Activated T-helper 1 cell treated with anti-CD3 and anti-CD28 coated beads, Interleukin-12 subunit alpha, Interleukin-12 subunit beta, Interleukin-2, Interleukin-4 antibody, amounts not matched to agents 30 ng/mL and 10 ng/mL and 1 ng/mL, durations not matched to agents 14 hours and 24 hours and 36 hours (primary cell): ENCODE measurements at regions not wholly inside any gene's neighbourhood (a gene's known extent, or its start where the extent isn't known, plus 50 kb on each side); places are given as distances from the start of the nearest gene placed in this dataset.

Experiments used
- DNase-seq: peaks from one replicate; pipeline ENCODE4 v3.0.0; 2021; ENCODE audit warnings: low spot score
- H3K27ac Mint-ChIP-seq: one replicate; pipeline ENCODE4 v1.8.0; 2021; ENCODE audit warnings: mild to moderate bottlenecking, mixed read lengths
- H3K27me3 Mint-ChIP-seq: one replicate; pipeline ENCODE4 v1.8.0; 2022; ENCODE audit warnings: mild to moderate bottlenecking, moderate library complexity, mixed read lengths; ENCODE audit not compliant: insufficient read depth
- H3K36me3 Mint-ChIP-seq: one replicate; pipeline ENCODE4 v1.8.0; 2021; ENCODE audit warnings: low read depth, mixed read lengths
- H3K4me1 Mint-ChIP-seq: one replicate; pipeline ENCODE4 v1.8.0; 2021; ENCODE audit warnings: low read depth, mixed read lengths
- H3K4me3 Mint-ChIP-seq: one replicate; pipeline ENCODE4 v1.8.0; 2021; ENCODE audit warnings: mild to moderate bottlenecking, moderate library complexity, mixed read lengths
- H3K9me3 Mint-ChIP-seq: one replicate; pipeline ENCODE4 v1.8.0; 2021; ENCODE audit warnings: mixed read lengths
- intact Hi-C: fragments of 100-400 bp; cut with micrococcal nuclease; formaldehyde crosslinking; loops from one replicate; pipeline ENCODE4 v1.15.1; 2024

GRCh38 chr22:48039326-48039725 is 1276.9 kb downstream of the TBC1D22A start:
- Mint-ChIP-seq H3K4me1 (no peaks in the 10 kb centered on the region), H3K27ac (no peak overlapping the region), H3K27me3 (peaks cover 4% of the 10 kb centered on the region), H3K9me3 (no peaks in the 10 kb centered on the region), H3K36me3 (no peaks in the 10 kb centered on the region), H3K4me3 (no peak overlapping the region)
- intact Hi-C loops: no loop called here
- DNase-seq: no peak

GRCh38 chr22:48037618-48038017 is 1275.2 kb downstream of the TBC1D22A start:
- no peaks in the 10 kb centered on the region for H3K4me1 Mint-ChIP-seq
- H3K4me3 Mint-ChIP-seq: no peak overlapping the region
- DNase-seq: no peak
- H3K27me3 Mint-ChIP-seq: peaks cover 2% of the 10 kb centered on the region
- intact Hi-C loops: no loop called here
- H3K27ac Mint-ChIP-seq: no peak overlapping the region
- no peaks in the 10 kb centered on the region for H3K36me3 Mint-ChIP-seq
- no peaks in the 10 kb centered on the region for H3K9me3 Mint-ChIP-seq

GRCh38 chr22:48035897-48036296 is 1273.4 kb downstream of the TBC1D22A start:
- no peaks in the 10 kb centered on the region for H3K4me1 Mint-ChIP-seq
- intact Hi-C loops: no loop called here
- H3K27ac Mint-ChIP-seq: no peak overlapping the region

GRCh38 chr22:48031589-48031988 is 1269.1 kb downstream of the TBC1D22A start:
- Mint-ChIP-seq H3K27ac (no peak overlapping the region), H3K4me1 (no peaks in the 10 kb centered on the region), H3K4me3 (no peak overlapping the region), H3K36me3 (no peaks in the 10 kb centered on the region), H3K9me3 (no peaks in the 10 kb centered on the region), H3K27me3 (no peaks in the 10 kb centered on the region)
- intact Hi-C loops: no loop called here
- no peak for DNase-seq

More at GRCh38 chr22:48035897-48036296, 1273.4 kb downstream of the TBC1D22A start:
- Mint-ChIP-seq H3K9me3 (no peaks in the 10 kb centered on the region), H3K27me3 (no peaks in the 10 kb centered on the region), H3K36me3 (no peaks in the 10 kb centered on the region), H3K4me3 (no peak overlapping the region)
- no peak for DNase-seq

- Mint-ChIP-seq H3K27me3 (peaks cover 8% of the 10 kb centered on the region), H3K27ac (no peak overlapping the region), H3K4me1 (no peaks in the 10 kb centered on the region), H3K9me3 (peaks cover 6% of the 10 kb centered on the region), H3K4me3 (no peak overlapping the region), H3K36me3 (no peaks in the 10 kb centered on the region)
- no peak for DNase-seq
- intact Hi-C loops: no loop called here
Measured at GRCh38 chr22:48025096-48025495, 1262.6 kb downstream of the TBC1D22A start.

- no peak overlapping the region for H3K27ac Mint-ChIP-seq
- no peaks in the 10 kb centered on the region for H3K36me3 Mint-ChIP-seq
- no peak overlapping the region for H3K4me3 Mint-ChIP-seq
- intact Hi-C loops: no loop called here
- DNase-seq: no peak
- H3K4me1 Mint-ChIP-seq: no peaks in the 10 kb centered on the region
- peaks cover 22% of the 10 kb centered on the region for H3K9me3 Mint-ChIP-seq
- H3K27me3 Mint-ChIP-seq: peaks cover 8% of the 10 kb centered on the region
Measured at GRCh38 chr22:48021991-48022401, 1259.5 kb downstream of the TBC1D22A start.

- intact Hi-C loops: no loop called here
- Mint-ChIP-seq H3K4me1 (no peaks in the 10 kb centered on the region), H3K27me3 (peaks cover 6% of the 10 kb centered on the region), H3K36me3 (no peaks in the 10 kb centered on the region), H3K4me3 (no peak overlapping the region), H3K27ac (no peak overlapping the region), H3K9me3 (peaks cover 22% of the 10 kb centered on the region)
- DNase-seq: no peak
Measured at GRCh38 chr22:48018346-48018745, 1255.9 kb downstream of the TBC1D22A start.

- Mint-ChIP-seq H3K27me3 (peaks cover 1% of the 10 kb centered on the region), H3K4me3 (no peak overlapping the region)
- no peak for DNase-seq
Measured at GRCh38 chr22:48015701-48016100, 1253.3 kb downstream of the TBC1D22A start.

GRCh38 chr22:48004936-48005335 is 1242.5 kb downstream of the TBC1D22A start:
- Mint-ChIP-seq H3K9me3 (no peaks in the 10 kb centered on the region), H3K27me3 (no peaks in the 10 kb centered on the region), H3K4me1 (no peaks in the 10 kb centered on the region), H3K36me3 (no peaks in the 10 kb centered on the region), H3K4me3 (no peak overlapping the region), H3K27ac (no peak overlapping the region)
- DNase-seq: no peak
- intact Hi-C loops: no loop called here

More at GRCh38 chr22:48015701-48016100, 1253.3 kb downstream of the TBC1D22A start:
- Mint-ChIP-seq H3K27ac (no peak overlapping the region), H3K4me1 (no peaks in the 10 kb centered on the region), H3K9me3 (peaks cover 22% of the 10 kb centered on the region), H3K36me3 (no peaks in the 10 kb centered on the region)
- intact Hi-C loops: no loop called here

GRCh38 chr22:48004038-48004437 is 1241.6 kb downstream of the TBC1D22A start:
- Mint-ChIP-seq H3K9me3 (no peaks in the 10 kb centered on the region), H3K4me1 (no peaks in the 10 kb centered on the region), H3K4me3 (no peak overlapping the region), H3K27me3 (no peaks in the 10 kb centered on the region), H3K27ac (no peak overlapping the region), H3K36me3 (no peaks in the 10 kb centered on the region)
- DNase-seq: no peak
- intact Hi-C loops: no loop called here

- Mint-ChIP-seq H3K4me1 (no peaks in the 10 kb centered on the region), H3K9me3 (no peaks in the 10 kb centered on the region), H3K4me3 (no peak overlapping the region), H3K27me3 (no peaks in the 10 kb centered on the region), H3K27ac (no peak overlapping the region), H3K36me3 (no peaks in the 10 kb centered on the region)
- DNase-seq: no peak
- intact Hi-C loops: no loop called here
Measured at GRCh38 chr22:48001101-48001500, 1238.7 kb downstream of the TBC1D22A start.

- H3K9me3 Mint-ChIP-seq: no peaks in the 10 kb centered on the region
- no peak for DNase-seq
- intact Hi-C loops: no loop called here
- H3K36me3 Mint-ChIP-seq: no peaks in the 10 kb centered on the region
- H3K4me3 Mint-ChIP-seq: no peak overlapping the region
- no peak overlapping the region for H3K27ac Mint-ChIP-seq
- H3K27me3 Mint-ChIP-seq: no peaks in the 10 kb centered on the region
- no peaks in the 10 kb centered on the region for H3K4me1 Mint-ChIP-seq
Measured at GRCh38 chr22:47997612-47998011, 1235.2 kb downstream of the TBC1D22A start.

GRCh38 chr22:47997052-47997590 is 1234.7 kb downstream of the TBC1D22A start:
- Mint-ChIP-seq H3K27me3 (no peaks in the 10 kb centered on the region), H3K4me1 (no peaks in the 10 kb centered on the region), H3K9me3 (no peaks in the 10 kb centered on the region), H3K27ac (no peak overlapping the region), H3K4me3 (no peak overlapping the region), H3K36me3 (no peaks in the 10 kb centered on the region)
- intact Hi-C loops: no loop called here
- DNase-seq: no peak

- Mint-ChIP-seq H3K4me3 (no peak overlapping the region), H3K27me3 (no peaks in the 10 kb centered on the region), H3K36me3 (no peaks in the 10 kb centered on the region), H3K9me3 (no peaks in the 10 kb centered on the region), H3K27ac (no peak overlapping the region), H3K4me1 (no peaks in the 10 kb centered on the region)
- intact Hi-C loops: no loop called here
- no peak for DNase-seq
Measured at GRCh38 chr22:47996446-47996857, 1234.0 kb downstream of the TBC1D22A start.
